SK-N-SH (cell line): ENCODE measurements at regions not wholly inside any gene's neighbourhood (a gene's known extent, or its start where the extent isn't known, plus 50 kb on each side); places are given as distances from the start of the nearest gene placed in this dataset.

Experiments
- CTCF ChIA-PET: fragments of 300-600, 350-600 bp; formaldehyde crosslinking; extraction: SDS; loops from one replicate; lab custom pipeline; 2021; lab: Yijun Ruan, JAX
- POLR2A ChIA-PET: fragments of 350-600 bp; sonication (Branson Sonifier 250); formaldehyde crosslinking; extraction: SDS; loops from one replicate; lab custom pipeline; 2020; ENCODE audit warnings: antibody characterized with exemption, inconsistent platforms; lab: Yijun Ruan, JAX
- DNase-seq: peaks from one replicate; pipeline ENCODE4 v3.0.0; 2012
- H2AFZ ChIP-seq: fragments of 200-600 bp; sonication (generic); 2 replicates; pipeline ENCODE4 v1.8.1; 2016; ENCODE audit warnings: antibody characterized with exemption, mild to moderate bottlenecking, low read depth
- H3F3A ChIP-seq: fragments of 200-600 bp; sonication (generic); replicated peaks from 2 replicates; pipeline ENCODE3; 2016; ENCODE audit warnings: antibody characterized with exemption, mild to moderate bottlenecking; ENCODE audit not compliant: insufficient read depth
- H3K27ac ChIP-seq, 2 experiments: fragments of 200-500 bp in 1 of 2; fragments of 200-600 bp in 1 of 2; sonication (Bioruptor generic) in 1 of 2; sonication (generic), shearing (Covaris generic) in 1 of 2; 2 replicates each; pipeline versions ENCODE4 v1.5.1 to v1.6.1; 2014 to 2016; ENCODE audit warnings: low read depth in 2 of 2, inconsistent platforms in 1 of 2, low read length in 1 of 2, mild to moderate bottlenecking in 1 of 2, mixed read lengths in 1 of 2
- H3K27me3 ChIP-seq: fragments of 200-600 bp; sonication (generic), shearing (Covaris generic); 2 replicates; pipeline ENCODE4 v1.6.1; 2016; ENCODE audit warnings: mixed run types; ENCODE audit not compliant: insufficient read depth
- H3K36me3 ChIP-seq, 2 experiments: fragments of 200-500 bp in 1 of 2; fragments of 200-600 bp in 1 of 2; sonication (Bioruptor generic) in 1 of 2; sonication (generic) in 1 of 2; replicated peaks in 1 of 2; 2 replicates each; pipeline versions ENCODE3 to v1.5.1; 2014 to 2016; ENCODE audit warnings: low read length in 1 of 2, mild to moderate bottlenecking in 1 of 2; ENCODE audit not compliant: insufficient read depth in 2 of 2, control insufficient read depth in 1 of 2
- H3K4me1 ChIP-seq, 2 experiments: fragments of 200-500 bp in 1 of 2; fragments of 200-600 bp in 1 of 2; sonication (Bioruptor generic) in 1 of 2; sonication (generic), shearing (Covaris generic) in 1 of 2; 2 replicates each; pipeline versions ENCODE4 v1.5.1 to v1.6.1; 2014 to 2016; ENCODE audit warnings: low read depth in 1 of 2, low read length in 1 of 2, mixed run types in 1 of 2; ENCODE audit not compliant: insufficient read depth in 2 of 2, control insufficient read depth in 1 of 2
- H3K4me2 ChIP-seq: fragments of 200-600 bp; sonication (generic), shearing (Covaris generic); 2 replicates; pipeline ENCODE4 v1.6.1; 2017; ENCODE audit warnings: mixed run types
- H3K4me3 ChIP-seq, 2 experiments: fragments of 200-500 bp in 1 of 2; fragments of 200-600 bp in 1 of 2; sonication (Bioruptor generic) in 1 of 2; sonication (generic), shearing (Covaris generic) in 1 of 2; 2 replicates each; pipeline versions ENCODE4 v1.5.1 to v1.8.1; 2014 to 2016; ENCODE audit warnings: low read depth in 2 of 2, inconsistent platforms in 1 of 2, low read length in 1 of 2, mild to moderate bottlenecking in 1 of 2, mixed read lengths in 1 of 2, moderate library complexity in 1 of 2
- H3K79me2 ChIP-seq: fragments of 200-600 bp; sonication (generic); 2 replicates; pipeline ENCODE4 v1.8.1; 2017; ENCODE audit warnings: mild to moderate bottlenecking; ENCODE audit not compliant: insufficient read depth
- H3K9ac ChIP-seq: fragments of 200-600 bp; sonication (generic); 2 replicates; pipeline ENCODE4 v1.6.1; 2017; ENCODE audit warnings: mixed run types
- H3K9me2 ChIP-seq: fragments of 200-600 bp; sonication (generic); 2 replicates; pipeline ENCODE4 v1.6.1; 2017; ENCODE audit warnings: mixed run types
- H3K9me3 ChIP-seq: fragments of 200-600 bp; sonication (generic); 2 replicates; pipeline ENCODE4 v1.6.1; 2017; ENCODE audit warnings: mixed run types, mild to moderate bottlenecking, moderate library complexity
- H4K20me1 ChIP-seq: fragments of 200-600 bp; sonication (generic); 2 replicates; pipeline ENCODE4 v1.6.1; 2017; ENCODE audit warnings: mild to moderate bottlenecking, mixed run types; ENCODE audit not compliant: insufficient read depth
- ELF1 ChIP-seq: IDR thresholded peaks from 2 replicates; pipeline ENCODE4 v1.4.0; 2012
- EP300 ChIP-seq, 2 experiments: IDR thresholded peaks; 2 replicates each; pipeline versions ENCODE4 v1.4.0 to v1.6.1; 2012; ENCODE audit warnings: borderline replicate concordance in 1 of 2, low read depth in 1 of 2, low read length in 1 of 2
- EZH2phosphoT487 ChIP-seq: fragments of 200-600 bp; sonication (generic); IDR thresholded peaks from 2 replicates; pipeline ENCODE4 v1.6.1; 2017; ENCODE audit warnings: low read depth, mixed run types, mild to moderate bottlenecking, antibody characterized with exemption, moderate library complexity, borderline replicate concordance
- FOXJ3 ChIP-seq: sonication (generic); formaldehyde crosslinking; IDR thresholded peaks from 2 replicates; pipeline ENCODE4 v1.5.1; 2020; ENCODE audit warnings: mild to moderate bottlenecking, missing genetic modification reagents
- FOXM1 ChIP-seq: IDR thresholded peaks from 2 replicates; pipeline ENCODE4 v1.4.0; 2012; ENCODE audit warnings: low read depth, mild to moderate bottlenecking
- MAX ChIP-seq: IDR thresholded peaks from 2 replicates; pipeline ENCODE4 v1.4.0; 2012; ENCODE audit warnings: low read depth
- MEF2A ChIP-seq: IDR thresholded peaks from 2 replicates; pipeline ENCODE4 v1.4.0; 2012; ENCODE audit warnings: low read depth, borderline replicate concordance
- MXI1 ChIP-seq: IDR thresholded peaks from 2 replicates; pipeline ENCODE4 v1.6.1; 2012; ENCODE audit warnings: mild to moderate bottlenecking, low read depth, low read length, improper control_type of control experiment
- RFX5 ChIP-seq: IDR thresholded peaks from 2 replicates; pipeline ENCODE4 v1.6.1; 2012; ENCODE audit warnings: mild to moderate bottlenecking, improper control_type of control experiment, low read length
- RXRA ChIP-seq: IDR thresholded peaks from 2 replicates; pipeline ENCODE4 v1.4.0; 2012; ENCODE audit warnings: low read depth, mild to moderate bottlenecking, borderline replicate concordance
- SIN3A ChIP-seq: IDR thresholded peaks from 2 replicates; pipeline ENCODE4 v1.6.1; 2012; ENCODE audit warnings: low read depth, mild to moderate bottlenecking, low read length, moderate library complexity, borderline replicate concordance
- SMC3 ChIP-seq: IDR thresholded peaks from 2 replicates; pipeline ENCODE4 v1.6.1; 2012; ENCODE audit warnings: low read depth, low read length, improper control_type of control experiment
- USF1 ChIP-seq: IDR thresholded peaks from 2 replicates; pipeline ENCODE4 v1.4.0; 2012; ENCODE audit warnings: low read depth, borderline replicate concordance
- WGBS: methylation state at CpG from one replicate; pipeline ENCODE4 v1.1.6; 2017; ENCODE audit warnings: low lambda C conversion rate; 5-methylcytosine and 5-hydroxymethylcytosine counted together
- TF ChIP-seq, protein P1 (sequence below): IDR thresholded peaks from 2 replicates; pipeline ENCODE4; 2012
- TF ChIP-seq, protein P2 (sequence below): IDR thresholded peaks from 2 replicates; pipeline ENCODE4 v1.4.0; 2012; ENCODE audit warnings: low read depth, borderline replicate concordance

GRCh38 chr14:96682401-96682800 is 114.8 kb upstream of the VRK1 start (continued):
- no peak for TF ChIP-seq USF1
- TF ChIP-seq FOXM1 = no peak
- no peak for TF ChIP-seq RFX5
- no peak for TF ChIP-seq MEF2A

DNA sequence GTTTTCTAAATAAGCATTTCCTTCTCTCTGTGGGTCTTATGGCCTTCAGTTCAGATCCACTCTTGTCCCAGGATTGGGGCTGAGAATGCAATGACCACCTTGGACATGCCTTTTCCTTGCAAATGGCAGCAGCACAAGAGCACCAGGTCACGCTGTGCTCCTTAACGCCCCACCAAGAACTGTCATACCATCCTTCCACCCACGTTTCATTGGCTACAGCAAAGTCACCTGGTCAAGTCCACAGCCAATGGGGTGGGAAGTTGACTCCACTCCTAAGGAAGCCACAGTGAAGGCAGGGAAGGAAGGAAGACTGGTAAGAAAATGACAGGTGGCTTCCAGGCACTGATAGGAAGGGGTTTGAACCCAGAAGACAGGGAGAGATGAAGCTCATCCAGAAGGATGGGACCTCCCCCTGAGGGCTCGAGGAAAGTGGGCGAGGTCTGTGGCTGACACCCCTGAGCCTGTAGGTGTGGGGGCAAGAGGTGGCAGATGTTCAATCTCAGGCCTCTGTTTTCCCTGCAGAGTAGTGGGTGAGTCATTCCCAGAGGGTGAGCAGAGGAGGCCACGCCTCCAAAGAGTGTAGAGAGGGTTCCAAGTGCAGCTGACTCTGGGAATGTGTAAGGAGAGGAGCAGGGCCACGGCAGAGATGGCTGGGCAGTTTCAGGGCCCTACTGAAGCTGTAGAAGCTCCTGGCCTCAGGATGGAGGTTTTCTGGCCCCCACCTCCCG is 113.5 kb upstream of the VRK1 start:
- H3K27me3 ChIP-seq = no peaks in the 10 kb centered on the region
- CTCF ChIA-PET = no interaction called here
- TF ChIP-seq SMC3 (no peak), ELF1 (no peak), EP300 (IDR thresholded peaks at IDR 0.05; ENCODE audit: borderline replicate concordance in 1 of 2, low read depth in 1 of 2, low read length in 1 of 2) (no peak), EZH2phosphoT487 (no peak), FOXJ3 (no peak), MAX (no peak), RFX5 (no peak), SIN3A (no peak), MXI1 (no peak), RXRA (no peak)
- TF ChIP-seq, protein P1, sequence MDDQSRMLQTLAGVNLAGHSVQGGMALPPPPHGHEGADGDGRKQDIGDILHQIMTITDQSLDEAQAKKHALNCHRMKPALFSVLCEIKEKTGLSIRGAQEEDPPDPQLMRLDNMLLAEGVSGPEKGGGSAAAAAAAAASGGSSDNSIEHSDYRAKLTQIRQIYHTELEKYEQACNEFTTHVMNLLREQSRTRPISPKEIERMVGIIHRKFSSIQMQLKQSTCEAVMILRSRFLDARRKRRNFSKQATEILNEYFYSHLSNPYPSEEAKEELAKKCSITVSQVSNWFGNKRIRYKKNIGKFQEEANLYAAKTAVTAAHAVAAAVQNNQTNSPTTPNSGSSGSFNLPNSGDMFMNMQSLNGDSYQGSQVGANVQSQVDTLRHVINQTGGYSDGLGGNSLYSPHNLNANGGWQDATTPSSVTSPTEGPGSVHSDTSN = no peak
- TF ChIP-seq, protein P2, sequence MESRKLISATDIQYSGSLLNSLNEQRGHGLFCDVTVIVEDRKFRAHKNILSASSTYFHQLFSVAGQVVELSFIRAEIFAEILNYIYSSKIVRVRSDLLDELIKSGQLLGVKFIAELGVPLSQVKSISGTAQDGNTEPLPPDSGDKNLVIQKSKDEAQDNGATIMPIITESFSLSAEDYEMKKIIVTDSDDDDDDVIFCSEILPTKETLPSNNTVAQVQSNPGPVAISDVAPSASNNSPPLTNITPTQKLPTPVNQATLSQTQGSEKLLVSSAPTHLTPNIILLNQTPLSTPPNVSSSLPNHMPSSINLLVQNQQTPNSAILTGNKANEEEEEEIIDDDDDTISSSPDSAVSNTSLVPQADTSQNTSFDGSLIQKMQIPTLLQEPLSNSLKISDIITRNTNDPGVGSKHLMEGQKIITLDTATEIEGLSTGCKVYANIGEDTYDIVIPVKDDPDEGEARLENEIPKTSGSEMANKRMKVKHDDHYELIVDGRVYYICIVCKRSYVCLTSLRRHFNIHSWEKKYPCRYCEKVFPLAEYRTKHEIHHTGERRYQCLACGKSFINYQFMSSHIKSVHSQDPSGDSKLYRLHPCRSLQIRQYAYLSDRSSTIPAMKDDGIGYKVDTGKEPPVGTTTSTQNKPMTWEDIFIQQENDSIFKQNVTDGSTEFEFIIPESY = no peak
- TF ChIP-seq, all 33 proteins: peak for 0

More for the DNA sequence above, 113.5 kb upstream of the VRK1 start:
- POLR2A ChIA-PET = no interaction called here
- no peak for DNase-seq
- Histone ChIP-seq H4K20me1 (no peaks in the 10 kb centered on the region), H3K79me2 (no peaks in the 10 kb centered on the region), H3K4me3 (no peak overlapping the region), H3K9me3 (no peaks in the 10 kb centered on the region), H2AFZ (no peak overlapping the region), H3K4me2 (no peak overlapping the region), H3K9me2 (no peaks in the 10 kb centered on the region), H3K36me3 (no peaks in the 10 kb centered on the region), H3K9ac (no peak overlapping the region), H3F3A (no peaks in the 10 kb centered on the region), H3K4me1 (no peaks in the 10 kb centered on the region), H3K27ac (no peak overlapping the region)
- WGBS = 18% methylated on average over 8 of the region's 8 CpGs
